GM12878 (cell line): ENCODE measurements at regions not wholly inside any gene's neighbourhood (a gene's known extent, or its start where the extent isn't known, plus 50 kb on each side); places are given as distances from the start of the nearest gene placed in this dataset.

Experiments used
- ATAC-seq: fragments of 200-7000 bp; cut with Tn5 transposase; 3 replicates; pipeline ENCODE4 v1.9.1; 2020; ENCODE audit warnings: mild to moderate bottlenecking, moderate library complexity
- BruUV-seq: library from RNA; stranded (reverse); fragments of 400-500 nt; replicated peaks from 2 replicates; lab custom pipeline; 2021; lab: Mats Ljungman, UMichigan
- CTCF ChIA-PET: fragments of 300-600 bp; sonication (Branson Sonifier 250); formaldehyde crosslinking; extraction: SDS; loops from one replicate; lab custom pipeline; 2021; ENCODE audit warnings: inconsistent platforms; lab: Yijun Ruan, JAX
- POLR2A ChIA-PET: fragments of 350-600 bp; formaldehyde crosslinking; extraction: SDS; loops from one replicate; lab custom pipeline; 2021; ENCODE audit warnings: inconsistent platforms; lab: Charles Lee
- RAD21 ChIA-PET: fragments of 300-600 bp; sonication (Branson Sonifier 250); formaldehyde crosslinking; loops from one replicate; lab custom pipeline; 2023; ENCODE audit warnings: antibody characterized with exemption; ENCODE audit not compliant: unreplicated experiment; lab: Charles Lee
- SMC1A ChIA-PET: fragments of 300-600 bp; sonication (Branson Sonifier 250); formaldehyde crosslinking; loops from one replicate; lab custom pipeline; 2023; ENCODE audit not compliant: unreplicated experiment, uncharacterized antibody; lab: Charles Lee
- DNase-seq: peaks from one replicate; pipeline ENCODE4 v3.0.0-alpha.2; 2011; ENCODE audit warnings: low read depth, low spot score
- FAIRE-seq: peaks from 3 replicates; lab custom pipeline; 2011; peaks lifted over from hg19 to GRCh38; lab: Jason Lieb, UNC
- H2AFZ ChIP-seq: 2 replicates; pipeline ENCODE4 v1.6.0; 2011; ENCODE audit warnings: low read depth, low read length, control low read depth; ENCODE audit not compliant: control insufficient read depth
- H3K27ac ChIP-seq: 2 replicates; pipeline ENCODE4 v1.5.1; 2011; ENCODE audit warnings: control low read depth; ENCODE audit not compliant: control insufficient read depth, insufficient read depth
- H3K27me3 ChIP-seq, 2 experiments: replicated peaks in 1 of 2; 2 replicates each; pipeline versions ENCODE4 v1.6.0 to v1.6.1; 2011; ENCODE audit warnings: low read length in 1 of 2; ENCODE audit not compliant: control insufficient read depth in 2 of 2, insufficient read depth in 2 of 2
- H3K36me3 ChIP-seq, 2 experiments: 2 replicates each; pipeline ENCODE4 v1.5.1; 2011; ENCODE audit warnings: low read length in 1 of 2; ENCODE audit not compliant: control insufficient read depth in 2 of 2, insufficient read depth in 2 of 2
- H3K4me1 ChIP-seq: 2 replicates; pipeline ENCODE4 v1.6.1; 2011; ENCODE audit warnings: mild to moderate bottlenecking, low read length, moderate library complexity, mixed read lengths; ENCODE audit not compliant: control insufficient read depth, insufficient read depth
- H3K4me2 ChIP-seq: 2 replicates; pipeline ENCODE4 v1.6.0; 2011; ENCODE audit warnings: control low read depth; ENCODE audit not compliant: control insufficient read depth, insufficient read depth
- H3K4me3 ChIP-seq: fragments of 200-600 bp; sonication (generic); 2 replicates; pipeline ENCODE4 v1.5.1; 2016
- H3K79me2 ChIP-seq: 2 replicates; pipeline ENCODE4 v1.6.0; 2011; ENCODE audit warnings: low read length; ENCODE audit not compliant: control insufficient read depth, insufficient read depth
- H3K9ac ChIP-seq: 2 replicates; pipeline ENCODE4 v1.8.0; 2011; ENCODE audit warnings: low read length, control low read depth, mixed read lengths; ENCODE audit not compliant: control insufficient read depth, insufficient read depth
- H3K9me3 ChIP-seq: replicated peaks from 3 replicates; pipeline ENCODE4 v1.5.1; 2011; ENCODE audit warnings: mild to moderate bottlenecking, low read length; ENCODE audit not compliant: control insufficient read depth, insufficient read depth
- H4K20me1 ChIP-seq: 2 replicates; pipeline ENCODE4 v1.6.0; 2011; ENCODE audit not compliant: control insufficient read depth, insufficient read depth
- ASH2L ChIP-seq: fragments of 300-600, 200-600 bp; sonication (generic); IDR thresholded peaks from 2 replicates; pipeline ENCODE4 v1.6.1; 2017; ENCODE audit warnings: low read depth, mild to moderate bottlenecking, borderline replicate concordance
- CHD2 ChIP-seq: IDR thresholded peaks from 2 replicates; pipeline ENCODE4 v1.6.1; 2011; ENCODE audit warnings: low read depth, low read length, improper control_type of control experiment, borderline replicate concordance
- EED ChIP-seq: sonication (generic); IDR thresholded peaks from 2 replicates; pipeline ENCODE4 v1.6.1; 2016; ENCODE audit warnings: antibody characterized with exemption, low read depth
- ETV6 ChIP-seq, 2 experiments: fragments of 450-650 bp in 1 of 2; IDR thresholded peaks in 1 of 2; conservative IDR thresholded peaks in 1 of 2; 2 replicates each; pipeline ENCODE4 v1.6.1; 2014; ENCODE audit warnings: antibody characterized with exemption in 1 of 2, borderline replicate concordance in 1 of 2, low read depth in 1 of 2, mild to moderate bottlenecking in 1 of 2, moderate library complexity in 1 of 2
- LARP7 ChIP-seq: fragments of 450-650 bp; IDR thresholded peaks from 2 replicates; pipeline ENCODE4 v1.6.1; 2017; ENCODE audit warnings: mild to moderate bottlenecking
- NRF1 ChIP-seq: conservative IDR thresholded peaks from 2 replicates; pipeline ENCODE4 v1.6.1; 2011; ENCODE audit warnings: mild to moderate bottlenecking, low read depth, low read length, improper control_type of control experiment
- POLR2AphosphoS5 ChIP-seq: IDR thresholded peaks from 2 replicates; pipeline ENCODE4 v1.6.1; 2011; ENCODE audit warnings: mild to moderate bottlenecking, low read length, inconsistent platforms
- RAD51 ChIP-seq: fragments of 450-650 bp; IDR thresholded peaks from 2 replicates; pipeline ENCODE4 v1.6.1; 2016; ENCODE audit warnings: moderate library complexity, mild to moderate bottlenecking, inconsistent platforms
- TCF12 ChIP-seq: IDR thresholded peaks from 2 replicates; pipeline ENCODE4 v1.6.1; 2011; ENCODE audit warnings: low read depth, mild to moderate bottlenecking, low read length
- TCF7 ChIP-seq: IDR thresholded peaks from 2 replicates; pipeline ENCODE4 v1.6.1; 2014; ENCODE audit warnings: antibody characterized with exemption, borderline replicate concordance
- ZNF217 ChIP-seq: fragments of 450-650 bp; IDR thresholded peaks from 2 replicates; pipeline ENCODE4 v1.6.1; 2017; ENCODE audit warnings: antibody characterized with exemption, mild to moderate bottlenecking
- ZNF384 ChIP-seq: IDR thresholded peaks from 2 replicates; pipeline ENCODE4 v1.6.1; 2012; ENCODE audit warnings: low read depth, mild to moderate bottlenecking, low read length, improper control_type of control experiment, borderline replicate concordance
- WGBS: methylation state at CpG from one replicate; pipeline ENCODE4 v1.1.6; 2016; ENCODE audit warnings: low lambda C conversion rate; ENCODE audit not compliant: insufficient replicate concordance, insufficient coverage; ENCODE audit errors: missing lambda C conversion rate; 5-methylcytosine and 5-hydroxymethylcytosine counted together
- in situ Hi-C: fragments of 300-500 bp; cut with MboI; formaldehyde crosslinking; loops from 9 replicates; pipeline ENCODE4 v1.14.3; 2018; ENCODE audit warnings: mixed read lengths
- intact Hi-C: fragments of 100-400 bp; cut with micrococcal nuclease; formaldehyde crosslinking; loops from one replicate; pipeline ENCODE4 v1.14.2; 2022; ENCODE audit not compliant: unreplicated experiment
- TF ChIP-seq, protein P1 (sequence below): fragments of 450-650 bp; IDR thresholded peaks from 2 replicates; pipeline ENCODE4 v1.6.1; 2017; ENCODE audit warnings: borderline replicate concordance
- TF ChIP-seq, protein P2 (sequence below): fragments of 450-650 bp; formaldehyde crosslinking; IDR thresholded peaks from 2 replicates; pipeline ENCODE4 v1.4.0; 2020; ENCODE audit warnings: mild to moderate bottlenecking, moderate library complexity
- TF ChIP-seq, protein P3 (sequence below): fragments of 450-650 bp; IDR thresholded peaks from 2 replicates; pipeline ENCODE4 v1.6.1; 2018; ENCODE audit warnings: mild to moderate bottlenecking, low read depth, moderate library complexity; ENCODE audit not compliant: partially characterized antibody

DNA sequence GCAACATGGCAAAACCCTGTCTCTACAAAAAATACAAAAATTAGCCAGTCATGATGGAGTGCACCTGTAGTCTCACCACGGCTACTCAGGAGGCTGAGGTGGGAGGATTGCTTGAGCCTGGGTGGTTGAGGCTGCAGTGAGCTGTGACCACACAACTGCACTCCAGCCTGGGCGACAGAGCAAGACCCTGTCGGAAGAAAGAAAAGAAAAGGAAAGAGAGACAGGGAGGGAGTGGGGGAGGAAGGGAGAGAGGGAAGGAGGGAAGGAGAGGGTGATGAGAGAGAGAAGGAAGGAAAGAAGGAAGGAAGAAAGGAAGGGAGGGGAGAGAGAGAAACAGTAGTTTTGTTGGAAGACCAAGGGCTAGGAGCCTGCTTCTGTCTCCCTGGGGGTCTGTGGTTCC is 142.4 kb downstream of the C9orf50 start:
- Histone ChIP-seq H3K27me3 (peaks cover 8 to 18% of the 10 kb centered on the region in 2 experiments; a peak in 3 of 4 replicates), H3K79me2 (no peaks in the 10 kb centered on the region), H3K9ac (no peak overlapping the region), H3K4me3 (no peak overlapping the region), H2AFZ (no peak overlapping the region), H3K27ac (no peak overlapping the region), H3K9me3 (peaks cover 4% of the 10 kb centered on the region; the same call in 2 of the 3 replicates), H3K4me1 (no peaks in the 10 kb centered on the region), H4K20me1 (no peaks in the 10 kb centered on the region), H3K36me3 (no peaks in the 10 kb centered on the region), H3K4me2 (no peak overlapping the region)
- ChIA-PET SMC1A (no interaction called here), CTCF (no interaction called here), POLR2A (no interaction called here), RAD21 (no interaction called here)
- TF ChIP-seq, protein P1, sequence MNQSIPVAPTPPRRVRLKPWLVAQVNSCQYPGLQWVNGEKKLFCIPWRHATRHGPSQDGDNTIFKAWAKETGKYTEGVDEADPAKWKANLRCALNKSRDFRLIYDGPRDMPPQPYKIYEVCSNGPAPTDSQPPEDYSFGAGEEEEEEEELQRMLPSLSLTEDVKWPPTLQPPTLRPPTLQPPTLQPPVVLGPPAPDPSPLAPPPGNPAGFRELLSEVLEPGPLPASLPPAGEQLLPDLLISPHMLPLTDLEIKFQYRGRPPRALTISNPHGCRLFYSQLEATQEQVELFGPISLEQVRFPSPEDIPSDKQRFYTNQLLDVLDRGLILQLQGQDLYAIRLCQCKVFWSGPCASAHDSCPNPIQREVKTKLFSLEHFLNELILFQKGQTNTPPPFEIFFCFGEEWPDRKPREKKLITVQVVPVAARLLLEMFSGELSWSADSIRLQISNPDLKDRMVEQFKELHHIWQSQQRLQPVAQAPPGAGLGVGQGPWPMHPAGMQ = no peak
- TF ChIP-seq LARP7 = no peak
- TF ChIP-seq, protein P2, sequence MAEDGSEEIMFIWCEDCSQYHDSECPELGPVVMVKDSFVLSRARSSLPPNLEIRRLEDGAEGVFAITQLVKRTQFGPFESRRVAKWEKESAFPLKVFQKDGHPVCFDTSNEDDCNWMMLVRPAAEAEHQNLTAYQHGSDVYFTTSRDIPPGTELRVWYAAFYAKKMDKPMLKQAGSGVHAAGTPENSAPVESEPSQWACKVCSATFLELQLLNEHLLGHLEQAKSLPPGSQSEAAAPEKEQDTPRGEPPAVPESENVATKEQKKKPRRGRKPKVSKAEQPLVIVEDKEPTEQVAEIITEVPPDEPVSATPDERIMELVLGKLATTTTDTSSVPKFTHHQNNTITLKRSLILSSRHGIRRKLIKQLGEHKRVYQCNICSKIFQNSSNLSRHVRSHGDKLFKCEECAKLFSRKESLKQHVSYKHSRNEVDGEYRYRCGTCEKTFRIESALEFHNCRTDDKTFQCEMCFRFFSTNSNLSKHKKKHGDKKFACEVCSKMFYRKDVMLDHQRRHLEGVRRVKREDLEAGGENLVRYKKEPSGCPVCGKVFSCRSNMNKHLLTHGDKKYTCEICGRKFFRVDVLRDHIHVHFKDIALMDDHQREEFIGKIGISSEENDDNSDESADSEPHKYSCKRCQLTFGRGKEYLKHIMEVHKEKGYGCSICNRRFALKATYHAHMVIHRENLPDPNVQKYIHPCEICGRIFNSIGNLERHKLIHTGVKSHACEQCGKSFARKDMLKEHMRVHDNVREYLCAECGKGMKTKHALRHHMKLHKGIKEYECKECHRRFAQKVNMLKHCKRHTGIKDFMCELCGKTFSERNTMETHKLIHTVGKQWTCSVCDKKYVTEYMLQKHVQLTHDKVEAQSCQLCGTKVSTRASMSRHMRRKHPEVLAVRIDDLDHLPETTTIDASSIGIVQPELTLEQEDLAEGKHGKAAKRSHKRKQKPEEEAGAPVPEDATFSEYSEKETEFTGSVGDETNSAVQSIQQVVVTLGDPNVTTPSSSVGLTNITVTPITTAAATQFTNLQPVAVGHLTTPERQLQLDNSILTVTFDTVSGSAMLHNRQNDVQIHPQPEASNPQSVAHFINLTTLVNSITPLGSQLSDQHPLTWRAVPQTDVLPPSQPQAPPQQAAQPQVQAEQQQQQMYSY (CRISPR knock-in tag) = no peak
- TF ChIP-seq RAD51 = no peak
- TF ChIP-seq, protein P3, sequence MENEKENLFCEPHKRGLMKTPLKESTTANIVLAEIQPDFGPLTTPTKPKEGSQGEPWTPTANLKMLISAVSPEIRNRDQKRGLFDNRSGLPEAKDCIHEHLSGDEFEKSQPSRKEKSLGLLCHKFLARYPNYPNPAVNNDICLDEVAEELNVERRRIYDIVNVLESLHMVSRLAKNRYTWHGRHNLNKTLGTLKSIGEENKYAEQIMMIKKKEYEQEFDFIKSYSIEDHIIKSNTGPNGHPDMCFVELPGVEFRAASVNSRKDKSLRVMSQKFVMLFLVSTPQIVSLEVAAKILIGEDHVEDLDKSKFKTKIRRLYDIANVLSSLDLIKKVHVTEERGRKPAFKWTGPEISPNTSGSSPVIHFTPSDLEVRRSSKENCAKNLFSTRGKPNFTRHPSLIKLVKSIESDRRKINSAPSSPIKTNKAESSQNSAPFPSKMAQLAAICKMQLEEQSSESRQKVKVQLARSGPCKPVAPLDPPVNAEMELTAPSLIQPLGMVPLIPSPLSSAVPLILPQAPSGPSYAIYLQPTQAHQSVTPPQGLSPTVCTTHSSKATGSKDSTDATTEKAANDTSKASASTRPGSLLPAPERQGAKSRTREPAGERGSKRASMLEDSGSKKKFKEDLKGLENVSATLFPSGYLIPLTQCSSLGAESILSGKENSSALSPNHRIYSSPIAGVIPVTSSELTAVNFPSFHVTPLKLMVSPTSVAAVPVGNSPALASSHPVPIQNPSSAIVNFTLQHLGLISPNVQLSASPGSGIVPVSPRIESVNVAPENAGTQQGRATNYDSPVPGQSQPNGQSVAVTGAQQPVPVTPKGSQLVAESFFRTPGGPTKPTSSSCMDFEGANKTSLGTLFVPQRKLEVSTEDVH = no peak
- TF ChIP-seq ETV6 (conservative IDR thresholded peaks at IDR 0.05 in 1 of 2, IDR thresholded peaks at IDR 0.05 in 1 of 2; ENCODE audit: borderline replicate concordance in 1 of 2, low read depth in 1 of 2) = no peak
- TF ChIP-seq TCF7 = no peak
- TF ChIP-seq POLR2AphosphoS5 = no peak
- TF ChIP-seq EED = no peak
- no peak for TF ChIP-seq ZNF217
- TF ChIP-seq CHD2 = no peak
- TF ChIP-seq ASH2L = no peak
- no peak for TF ChIP-seq NRF1
- TF ChIP-seq TCF12 = no peak
- no peak for TF ChIP-seq ZNF384
- no peak for FAIRE-seq
- WGBS = 25% methylated on average over 3 of the region's 3 CpGs
- BruUV-seq = no TSS peak
- no peak for ATAC-seq
- in situ Hi-C loops (no loop called here), intact Hi-C loops (no loop called here)
- DNase-seq = no peak
